HepG2 (cell line): ENCODE measurements at regions not wholly inside any gene's neighbourhood (a gene's known extent, or its start where the extent isn't known, plus 50 kb on each side); places are given as distances from the start of the nearest gene placed in this dataset.

Experiments
- ATAC-seq: fragments of 200-7000 bp; cut with Tn5 transposase; 3 replicates; pipeline ENCODE4 v1.9.1; 2020; ENCODE audit warnings: mild to moderate bottlenecking, moderate library complexity
- BruUV-seq: library from RNA; stranded (reverse); fragments of 400-500 nt; replicated peaks from 2 replicates; lab custom pipeline; 2021; lab: Mats Ljungman, UMichigan
- CTCF ChIA-PET: fragments of 300-600 bp; formaldehyde crosslinking; extraction: SDS; loops from one replicate; lab custom pipeline; 2021; ENCODE audit warnings: low total read pairs, inconsistent platforms, low intra/inter-chr PET ratio; lab: Yijun Ruan, JAX
- POLR2A ChIA-PET: fragments of 350-600 bp; sonication (Branson Sonifier 250); formaldehyde crosslinking; loops from one replicate; lab custom pipeline; 2020; ENCODE audit warnings: antibody characterized with exemption, inconsistent platforms; lab: Yijun Ruan, JAX
- DNase-seq: peaks from one replicate; pipeline ENCODE4 v3.0.0-alpha.2; 2015; ENCODE audit warnings: low spot score
- FAIRE-seq: peaks from 3 replicates; lab custom pipeline; 2011; peaks lifted over from hg19 to GRCh38; lab: Jason Lieb, UNC
- H2AFZ ChIP-seq: one replicate; pipeline ENCODE4 v1.6.1; 2011; ENCODE audit warnings: low read length, inconsistent platforms
- H3K27ac ChIP-seq: fragments of 300-600 bp; 3 replicates; pipeline ENCODE4 v1.8.0; 2011; ENCODE audit warnings: mixed run types, mild to moderate bottlenecking, mixed read lengths, low read length, inconsistent platforms; ENCODE audit not compliant: insufficient read depth; ENCODE audit errors: extremely low read length
- H3K27me3 ChIP-seq, 2 experiments: fragments of 200-600 bp in 1 of 2; 2 replicates in 1 of 2; 3 replicates in 1 of 2; pipeline versions ENCODE4 v1.6.0 to v1.8.0; 2011; ENCODE audit warnings: low read length in 2 of 2, mild to moderate bottlenecking in 2 of 2, moderate library complexity in 2 of 2, inconsistent platforms in 1 of 2; ENCODE audit not compliant: insufficient read depth in 2 of 2, control insufficient read depth in 1 of 2
- H3K36me3 ChIP-seq, 2 experiments: fragments of 200-600 bp in 1 of 2; replicated peaks in 1 of 2; 2 replicates in 1 of 2; 3 replicates in 1 of 2; pipeline versions ENCODE4 v1.5.1 to v1.8.0; 2011; ENCODE audit warnings: low read length in 2 of 2, inconsistent platforms in 1 of 2; ENCODE audit not compliant: insufficient read depth in 2 of 2, control insufficient read depth in 1 of 2
- H3K4me1 ChIP-seq: 2 replicates; pipeline ENCODE4 v1.5.1; 2012; ENCODE audit warnings: low read length, inconsistent platforms; ENCODE audit not compliant: insufficient read depth
- H3K4me2 ChIP-seq: 2 replicates; pipeline ENCODE4 v1.6.0; 2011; ENCODE audit warnings: low read depth, low read length, inconsistent platforms
- H3K4me3 ChIP-seq, 3 experiments: fragments of 200-600 bp in 1 of 3; sonication (generic), shearing (Covaris generic) in 1 of 3; replicated peaks in 1 of 3; 2 replicates each; pipeline ENCODE4 v1.5.1; 2011 to 2016; ENCODE audit warnings: low read length in 3 of 3, inconsistent platforms in 2 of 3, low read depth in 2 of 3, mild to moderate bottlenecking in 2 of 3, control low read depth in 1 of 3, mixed read lengths in 1 of 3; ENCODE audit not compliant: insufficient read depth in 1 of 3
- H3K79me2 ChIP-seq: one replicate; pipeline ENCODE4 v1.6.1; 2011; ENCODE audit warnings: low read length, inconsistent platforms; ENCODE audit not compliant: insufficient read depth
- H3K9ac ChIP-seq: 2 replicates; pipeline ENCODE4 v1.6.0; 2011; ENCODE audit warnings: mild to moderate bottlenecking, low read depth, low read length, inconsistent platforms; ENCODE audit not compliant: insufficient read depth
- H3K9me3 ChIP-seq: 2 replicates; pipeline ENCODE4 v1.5.1; 2012; ENCODE audit warnings: mild to moderate bottlenecking, low read length
- H4K20me1 ChIP-seq: 2 replicates; pipeline ENCODE4 v1.6.0; 2011; ENCODE audit warnings: inconsistent platforms, mild to moderate bottlenecking, low read length, moderate library complexity; ENCODE audit not compliant: insufficient read depth
- AHR ChIP-seq: IDR thresholded peaks from 2 replicates; pipeline ENCODE4 v1.6.1; 2018; ENCODE audit warnings: missing genetic modification reagents, missing compliant biosample characterization
- ATF7 ChIP-seq, 2 experiments: fragments of 450-650 bp in 1 of 2; sonication (generic) in 1 of 2; formaldehyde crosslinking in 1 of 2; IDR thresholded peaks; 2 replicates each; pipeline versions ENCODE4 v1.4.0 to v1.6.1; 2016 to 2020; ENCODE audit warnings: antibody characterized with exemption in 1 of 2, mild to moderate bottlenecking in 1 of 2, missing genetic modification reagents in 1 of 2
- HOXA9 ChIP-seq: sonication (generic); formaldehyde crosslinking; IDR thresholded peaks from 2 replicates; pipeline ENCODE4 v1.8.1; 2022; ENCODE audit warnings: missing genetic modification reagents, mild to moderate bottlenecking, moderate library complexity, borderline replicate concordance
- KDM6A ChIP-seq: IDR thresholded peaks from 2 replicates; pipeline ENCODE4 v1.6.1; 2016; ENCODE audit warnings: low read depth
- NAIF1 ChIP-seq: sonication (generic); formaldehyde crosslinking; IDR thresholded peaks from 2 replicates; pipeline ENCODE4 v1.5.0; 2020; ENCODE audit warnings: mild to moderate bottlenecking, missing genetic modification reagents, borderline replicate concordance
- NR3C1 ChIP-seq: sonication (generic); formaldehyde crosslinking; IDR thresholded peaks from 2 replicates; pipeline ENCODE4 v1.4.0; 2020; ENCODE audit warnings: missing genetic modification reagents
- RFXAP ChIP-seq: sonication (generic); formaldehyde crosslinking; IDR thresholded peaks from 2 replicates; pipeline ENCODE4 v1.4.0; 2020; ENCODE audit warnings: missing genetic modification reagents, borderline replicate concordance
- SMAD3 ChIP-seq: sonication (generic); formaldehyde crosslinking; IDR thresholded peaks from 2 replicates; pipeline ENCODE4 v1.4.0; 2020; ENCODE audit warnings: missing genetic modification reagents
- SNAPC4 ChIP-seq: sonication (generic); formaldehyde crosslinking; IDR thresholded peaks from 2 replicates; pipeline ENCODE4 v1.4.0; 2020; ENCODE audit warnings: mild to moderate bottlenecking, missing genetic modification reagents
- SP1 ChIP-seq, 2 experiments: fragments of 450-650 bp in 1 of 2; sonication (generic) in 1 of 2; formaldehyde crosslinking in 1 of 2; IDR thresholded peaks; 2 replicates each; pipeline versions ENCODE4 v1.4.0 to v1.6.1; 2016 to 2020; ENCODE audit warnings: missing genetic modification reagents in 1 of 2
- ZMAT5 ChIP-seq: sonication (generic); formaldehyde crosslinking; IDR thresholded peaks from 2 replicates; pipeline ENCODE4 v1.5.0; 2020; ENCODE audit warnings: mild to moderate bottlenecking, low read depth, missing genetic modification reagents, borderline replicate concordance
- ZNF501 ChIP-seq: sonication (generic); formaldehyde crosslinking; IDR thresholded peaks from 2 replicates; pipeline ENCODE4 v1.5.1; 2020; ENCODE audit warnings: mild to moderate bottlenecking, moderate library complexity, missing genetic modification reagents
- ZNF614 ChIP-seq: IDR thresholded peaks from 2 replicates; pipeline ENCODE4 v1.6.1; 2018; ENCODE audit warnings: missing biosample characterization, missing genetic modification reagents, inconsistent platforms, borderline replicate concordance
- ZNF777 ChIP-seq: sonication (generic); formaldehyde crosslinking; IDR thresholded peaks from 2 replicates; pipeline ENCODE4 v1.4.0; 2020; ENCODE audit warnings: missing genetic modification reagents
- WGBS: methylation state at CpG from one replicate; pipeline ENCODE4 v1.1.6; 2017; ENCODE audit warnings: low lambda C conversion rate; 5-methylcytosine and 5-hydroxymethylcytosine counted together
- in situ Hi-C: cut with HindIII; loops from 2 replicates; pipeline ENCODE4 v1.10.0; 2017; ENCODE audit warnings: low pct_unique_long_range_greater_than_20kb; ENCODE audit not compliant: extremely low pct_ligation_motif_present
- intact Hi-C: fragments of 100-400 bp; cut with micrococcal nuclease; formaldehyde crosslinking; loops from one replicate; pipeline ENCODE4 v1.10.0; 2022; ENCODE audit not compliant: unreplicated experiment

GRCh38 chr7:3188946-3189345 is 112.1 kb upstream of the SDK1 start:
- FAIRE-seq (no peak), DNase-seq (no peak), ATAC-seq (no peak)
- no peak overlapping the region for H3K9ac ChIP-seq
- H4K20me1 ChIP-seq, result no peaks in the 10 kb centered on the region
- H3K79me2 ChIP-seq, result no peaks in the 10 kb centered on the region
- BruUV-seq, result no TSS peak
- no peaks in the 10 kb centered on the region for H3K27me3 ChIP-seq
- intact Hi-C loops, result no loop called here
- H3K4me2 ChIP-seq, result no peak overlapping the region
- ChIA-PET POLR2A (no interaction called here), CTCF (no interaction called here)
- H3K4me3 ChIP-seq, result no peak overlapping the region
- H3K9me3 ChIP-seq, result no peaks in the 10 kb centered on the region
- in situ Hi-C loops, result no loop called here
- 83% methylated on average over 9 of the region's 9 CpGs for WGBS
- TF ChIP-seq ZNF614 (CRISPR knock-in tag) (no peak), ATF7 (IDR thresholded peaks at IDR 0.05) (0 out of 2 replicates have a peak, but pooled peaks have one; percentile 14), ATF7 (CRISPR knock-in tag; IDR thresholded peaks at IDR 0.05) (no peak), ZMAT5 (no peak)
- H3K27ac ChIP-seq, result no peak overlapping the region
- H3K4me1 ChIP-seq, result peaks cover 22% of the 10 kb centered on the region
- H3K36me3 ChIP-seq, result no peaks in the 10 kb centered on the region
- no peak overlapping the region for H2AFZ ChIP-seq

- POLR2A ChIA-PET, result no interaction called here
- in situ Hi-C loops (no loop called here), intact Hi-C loops (no loop called here)
- DNase-seq (no peak), ATAC-seq (no peak), FAIRE-seq (no peak)
- H3K27me3 ChIP-seq, result no peaks in the 10 kb centered on the region
- H3K9ac ChIP-seq, result no peak overlapping the region
- no peaks in the 10 kb centered on the region for H3K36me3 ChIP-seq
- no peak overlapping the region for H3K4me2 ChIP-seq
- peaks cover 29% of the 10 kb centered on the region for H3K4me1 ChIP-seq
- CTCF ChIA-PET, result no interaction called here
- BruUV-seq, result no TSS peak
- H3K79me2 ChIP-seq, result no peaks in the 10 kb centered on the region
- H3K9me3 ChIP-seq, result no peaks in the 10 kb centered on the region
- 64% methylated on average over 4 of the region's 4 CpGs for WGBS
- no peak overlapping the region for H3K27ac ChIP-seq
- no peak overlapping the region for H3K4me3 ChIP-seq
- no peak overlapping the region for H2AFZ ChIP-seq
- H4K20me1 ChIP-seq, result no peaks in the 10 kb centered on the region
- TF ChIP-seq SP1 (IDR thresholded peaks at IDR 0.05) (no peak), SP1 (CRISPR knock-in tag; IDR thresholded peaks at IDR 0.05) (no peak), NR3C1 (CRISPR knock-in tag) (no peak), KDM6A (CRISPR knock-in tag) (no peak), SMAD3 (CRISPR knock-in tag) (no peak), AHR (no peak), RFXAP (CRISPR knock-in tag) (no peak), NAIF1 (CRISPR knock-in tag) (no peak), HOXA9 (CRISPR knock-in tag) (no peak), SNAPC4 (no peak), ZNF777 (CRISPR knock-in tag) (no peak), ZNF501 (CRISPR knock-in tag) (no peak)
Measured at GRCh38 chr7:3191548-3191947, 109.5 kb upstream of the SDK1 start.
